ENCODE measurements at regions not wholly inside any gene's neighbourhood (a gene's known extent, or its start where the extent isn't known, plus 50 kb on each side); places are given as distances from the start of the nearest gene placed in this dataset.

GRCh38 chr21:38151021-38151645 lies 105.7 kb upstream of the KCNJ15 start:
- TF ChIP-seq CTCF (conservative IDR thresholded peaks at IDR 0.05), result no peak

GRCh38 chr21:38156200-38156599 lies 100.6 kb upstream of the KCNJ15 start:
- TF ChIP-seq CTCF (conservative IDR thresholded peaks at IDR 0.05), result no peak
- H3K27ac ChIP-seq, result no peak overlapping the region

More at GRCh38 chr21:38151021-38151645, 105.7 kb upstream of the KCNJ15 start:
- no peak overlapping the region for H3K27ac ChIP-seq

- H3K27ac ChIP-seq, result no peak overlapping the region
- peak; percentile 90 for TF ChIP-seq CTCF (conservative IDR thresholded peaks at IDR 0.05)
These were observed 97.4 kb upstream of the KCNJ15 start for GRCh38 chr21:38159355-38159754.

GRCh38 chr21:38165466-38166172 lies 91.2 kb upstream of the KCNJ15 start:
- TF ChIP-seq CTCF (conservative IDR thresholded peaks at IDR 0.05), result no peak
- no peak overlapping the region for H3K27ac ChIP-seq

GRCh38 chr21:38166173-38166535 lies 90.6 kb upstream of the KCNJ15 start:
- TF ChIP-seq CTCF (conservative IDR thresholded peaks at IDR 0.05), result no peak
- H3K27ac ChIP-seq, result no peak overlapping the region

- no peak overlapping the region for H3K27ac ChIP-seq
- no peak for TF ChIP-seq CTCF (conservative IDR thresholded peaks at IDR 0.05)
These were observed 89.4 kb upstream of the KCNJ15 start for GRCh38 chr21:38167345-38167744.

- TF ChIP-seq CTCF (conservative IDR thresholded peaks at IDR 0.05), result peak; percentile 73
- H3K27ac ChIP-seq, result no peak overlapping the region
These were observed 86.5 kb upstream of the KCNJ15 start for GRCh38 chr21:38170283-38170682.
